ENCODE measurements at regions not wholly inside any gene's neighbourhood (a gene's known extent, or its start where the extent isn't known, plus 50 kb on each side); places are given as distances from the start of the nearest gene placed in this dataset.

DNA sequence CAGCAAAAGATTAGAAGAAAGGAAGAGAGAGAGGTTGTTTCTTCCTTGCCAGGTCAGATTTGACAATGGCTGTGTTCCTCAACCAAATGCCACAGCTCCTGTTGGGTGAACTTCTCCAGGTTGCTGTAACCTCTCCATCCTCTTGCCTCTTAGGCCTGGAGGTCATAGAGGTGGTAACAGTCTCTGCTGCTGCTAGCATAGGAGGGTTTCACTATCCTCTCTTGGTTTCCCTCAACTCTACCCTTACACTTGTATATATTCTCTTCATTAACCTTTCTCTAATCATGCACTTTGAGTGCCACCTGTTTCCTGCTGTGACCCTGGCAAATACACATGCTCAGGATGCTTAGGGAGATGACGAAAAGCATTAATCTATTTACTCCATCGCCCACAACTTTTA is 67.7 kb upstream of the HIF1A start:
- no peak for DNase-seq

GRCh38 chr14:61628016-61628725 is 67.1 kb upstream of the HIF1A start:
- no peak for DNase-seq

DNA sequence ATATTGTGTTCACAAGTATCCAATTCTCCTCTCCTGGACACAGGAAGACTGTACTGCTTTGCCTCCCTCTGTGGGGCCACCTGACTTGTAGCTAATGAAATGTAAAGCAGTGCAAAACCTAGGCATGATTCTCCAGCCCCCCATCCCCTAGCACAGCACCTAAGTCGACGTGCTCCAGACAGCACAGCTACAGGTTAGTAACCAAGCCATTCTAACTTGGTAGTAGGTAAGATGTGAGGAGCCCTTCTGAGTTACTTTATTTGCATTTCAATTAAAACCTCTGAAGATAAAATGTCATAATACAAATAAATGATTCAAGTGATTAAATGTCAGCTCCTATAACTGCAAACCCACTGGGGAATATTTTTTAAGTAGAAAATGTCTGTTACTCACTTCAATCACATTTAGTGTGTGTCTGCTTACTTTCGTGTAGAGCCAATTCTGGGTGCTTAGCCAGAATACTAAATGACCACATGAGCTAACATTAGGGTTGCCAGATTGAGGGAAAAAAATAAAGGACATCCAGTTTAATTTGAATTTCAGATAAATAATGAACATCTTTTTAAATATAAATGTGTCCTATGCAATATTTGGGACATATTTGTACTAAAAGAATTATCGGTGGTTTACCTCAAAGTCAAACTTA is 64.8 kb upstream of the HIF1A start:
- no peak for DNase-seq

GRCh38 chr14:61631045-61631687 is 64.1 kb upstream of the HIF1A start:
- DNase-seq, result no peak

- DNase-seq, result no peak
These were observed 62.9 kb upstream of the HIF1A start for GRCh38 chr14:61632401-61632800.

DNA sequence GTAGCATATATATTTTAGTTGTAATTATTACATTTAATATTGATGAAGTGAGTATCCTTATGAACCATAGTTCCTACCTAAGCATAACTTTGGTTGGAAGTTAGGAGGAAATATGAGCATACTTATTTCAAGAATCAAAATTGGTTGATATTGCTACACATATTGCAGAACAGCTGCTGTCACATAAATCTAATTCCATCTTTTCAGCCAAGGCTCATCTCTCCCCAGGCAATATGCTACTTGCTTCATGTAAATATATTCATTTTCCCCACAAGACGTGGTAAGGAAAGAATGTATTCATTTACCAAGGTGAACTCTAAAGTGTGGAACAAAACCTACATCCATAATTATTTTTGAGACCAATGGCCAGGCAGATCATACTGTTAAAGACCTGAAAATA is 62.5 kb upstream of the HIF1A start:
- no peak for DNase-seq

GRCh38 chr14:61636291-61636690 is 59.0 kb upstream of the HIF1A start:
- DNase-seq, result no peak

DNA sequence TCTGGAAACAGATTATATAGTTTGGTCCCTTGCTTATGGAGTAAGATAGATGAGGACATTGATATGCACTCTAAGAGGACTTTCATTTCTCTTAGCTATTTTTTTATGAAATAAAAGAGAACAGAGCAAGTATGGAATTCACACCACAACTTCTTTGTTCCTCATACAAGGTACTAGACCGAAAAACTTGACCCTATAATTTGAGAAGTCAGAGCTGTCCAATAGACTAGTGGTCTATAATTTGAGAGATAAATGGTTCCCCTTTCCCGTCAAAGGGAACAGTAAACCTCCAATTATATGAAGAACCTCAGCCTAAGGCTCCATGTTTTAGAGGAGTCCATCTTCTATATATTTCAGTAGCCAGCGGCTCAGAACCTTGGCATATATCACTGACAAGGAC is 58.5 kb upstream of the HIF1A start:
- no peak for DNase-seq

GRCh38 chr14:61638595-61639387 is 56.5 kb upstream of the HIF1A start:
- no peak for DNase-seq

GRCh38 chr14:61640158-61641136 is 54.9 kb upstream of the HIF1A start:
- DNase-seq, result no peak

DNA sequence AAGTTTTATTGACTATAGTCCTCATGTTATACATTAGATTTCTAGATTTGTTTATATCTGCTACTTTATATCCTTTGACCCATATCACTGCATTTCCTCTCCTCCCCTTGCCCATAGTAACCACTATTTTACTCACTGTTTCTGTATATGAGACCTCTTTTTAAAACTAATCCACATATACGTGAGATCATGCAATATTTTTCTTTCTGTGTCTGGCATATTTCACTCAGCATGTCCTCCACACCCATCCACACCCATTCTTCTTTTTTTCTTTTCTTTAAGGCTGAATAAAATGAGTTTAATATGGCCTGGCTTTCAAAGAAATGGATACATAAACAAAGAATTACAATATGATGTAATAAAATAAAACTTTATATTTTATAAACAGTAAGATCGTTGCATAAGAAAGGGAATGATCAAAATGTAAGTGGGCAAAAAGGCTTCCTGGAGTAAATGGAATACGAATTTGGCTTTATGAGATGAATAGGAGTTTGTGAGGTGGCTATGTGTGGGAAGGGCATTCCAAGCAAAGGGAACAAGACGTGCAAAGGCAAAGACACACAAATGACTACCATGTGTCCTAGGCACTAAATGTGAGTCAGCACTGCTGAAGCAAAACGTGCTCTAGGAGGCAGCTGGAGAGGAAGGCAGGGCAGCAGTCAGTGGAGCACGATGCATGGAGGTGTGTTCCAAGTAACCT is 53.2 kb upstream of the HIF1A start:
- DNase-seq, result no peak

GRCh38 chr14:61642614-61642982 is 52.7 kb upstream of the HIF1A start:
- DNase-seq, result no peak

DNA sequence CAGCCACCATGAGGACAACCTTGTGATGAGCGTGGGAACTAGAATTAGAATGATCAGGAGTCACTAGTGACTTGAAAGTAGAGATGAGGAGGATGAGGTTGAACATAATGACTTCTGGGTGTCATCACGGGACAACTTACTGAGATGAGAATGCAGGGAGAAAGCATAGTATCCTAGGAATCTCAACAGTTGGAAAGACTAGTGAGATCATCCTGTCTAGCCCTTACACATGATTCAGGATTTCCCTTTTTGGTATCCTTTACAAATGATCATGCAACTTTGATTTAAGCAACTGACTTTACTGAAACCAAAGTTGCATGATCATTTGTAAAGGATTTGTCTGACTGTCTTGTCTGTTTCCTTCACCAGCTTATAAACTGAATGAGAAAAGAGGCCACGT is 51.8 kb upstream of the HIF1A start:
- DNase-seq, result no peak

- no peak for DNase-seq
These were observed 51.1 kb upstream of the HIF1A start for GRCh38 chr14:61644175-61644574.

- no peak for DNase-seq
These were observed 50.5 kb upstream of the HIF1A start for GRCh38 chr14:61644834-61645233.

DNA sequence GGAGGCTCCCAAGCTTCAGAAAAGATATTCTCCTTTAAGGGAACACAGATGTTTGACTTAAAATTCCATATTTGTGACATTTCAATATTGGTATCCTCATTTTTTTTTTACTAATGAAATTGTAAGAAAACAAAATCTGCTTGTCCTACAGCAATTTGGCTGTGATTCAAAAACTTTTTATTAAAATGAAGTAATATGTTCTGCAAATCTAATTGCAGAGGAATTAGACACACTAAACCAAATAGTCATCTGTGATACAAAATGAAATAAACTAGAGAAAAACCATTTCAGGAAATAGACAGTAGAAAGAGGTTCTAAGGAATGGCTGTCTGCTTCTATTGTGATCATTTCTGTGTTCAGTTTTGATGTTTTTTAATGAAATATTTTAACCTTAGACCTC is 50.1 kb upstream of the HIF1A start:
- DNase-seq, result no peak
